Choroid plexus epithelial cell (primary cell): ENCODE measurements at regions not wholly inside any gene's neighbourhood (a gene's known extent, or its start where the extent isn't known, plus 50 kb on each side); places are given as distances from the start of the nearest gene placed in this dataset.
A peak's percentile ranks its signal among the peaks of the same experiment; 100 is the strongest.

Experiments
- DNase-seq: peaks from one replicate; pipeline ENCODE4 v3.0.0-alpha.2; 2010; ENCODE audit warnings: low read depth
- H3K4me3 ChIP-seq: 2 replicates; pipeline ENCODE4 v1.5.1; 2011; ENCODE audit warnings: low read depth, mild to moderate bottlenecking, control low read depth, low read length, moderate library complexity
- TF ChIP-seq, protein P1 (sequence below): conservative IDR thresholded peaks from 2 replicates; pipeline ENCODE4 v1.5.1; 2011; ENCODE audit warnings: low read depth, mild to moderate bottlenecking, control low read depth, inconsistent platforms, low read length, moderate library complexity

DNA sequence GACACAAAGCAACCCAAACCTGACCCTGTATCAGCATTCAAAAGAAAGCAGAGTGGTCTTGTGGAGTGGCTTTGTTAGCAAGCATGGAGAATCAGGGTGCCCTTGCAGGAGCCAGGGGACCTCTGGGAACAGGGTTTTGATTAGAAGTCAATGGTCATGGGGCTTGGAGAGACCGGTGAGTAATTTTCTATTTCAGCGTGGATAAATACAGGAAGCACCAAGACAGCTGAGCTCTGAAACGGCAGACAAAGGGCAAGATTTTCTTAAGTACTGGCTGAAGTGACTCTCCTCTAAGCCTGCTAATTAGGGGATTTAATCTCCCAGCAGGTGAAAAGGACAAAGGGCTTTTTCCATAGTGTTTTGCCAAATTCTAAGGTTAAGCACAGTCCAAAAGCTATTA is 78.0 kb upstream of the GAREM1 start:
- TF ChIP-seq, protein P1, sequence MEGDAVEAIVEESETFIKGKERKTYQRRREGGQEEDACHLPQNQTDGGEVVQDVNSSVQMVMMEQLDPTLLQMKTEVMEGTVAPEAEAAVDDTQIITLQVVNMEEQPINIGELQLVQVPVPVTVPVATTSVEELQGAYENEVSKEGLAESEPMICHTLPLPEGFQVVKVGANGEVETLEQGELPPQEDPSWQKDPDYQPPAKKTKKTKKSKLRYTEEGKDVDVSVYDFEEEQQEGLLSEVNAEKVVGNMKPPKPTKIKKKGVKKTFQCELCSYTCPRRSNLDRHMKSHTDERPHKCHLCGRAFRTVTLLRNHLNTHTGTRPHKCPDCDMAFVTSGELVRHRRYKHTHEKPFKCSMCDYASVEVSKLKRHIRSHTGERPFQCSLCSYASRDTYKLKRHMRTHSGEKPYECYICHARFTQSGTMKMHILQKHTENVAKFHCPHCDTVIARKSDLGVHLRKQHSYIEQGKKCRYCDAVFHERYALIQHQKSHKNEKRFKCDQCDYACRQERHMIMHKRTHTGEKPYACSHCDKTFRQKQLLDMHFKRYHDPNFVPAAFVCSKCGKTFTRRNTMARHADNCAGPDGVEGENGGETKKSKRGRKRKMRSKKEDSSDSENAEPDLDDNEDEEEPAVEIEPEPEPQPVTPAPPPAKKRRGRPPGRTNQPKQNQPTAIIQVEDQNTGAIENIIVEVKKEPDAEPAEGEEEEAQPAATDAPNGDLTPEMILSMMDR: no peak
- peak; percentile 29 for DNase-seq
- no peak overlapping the region for H3K4me3 ChIP-seq

DNA sequence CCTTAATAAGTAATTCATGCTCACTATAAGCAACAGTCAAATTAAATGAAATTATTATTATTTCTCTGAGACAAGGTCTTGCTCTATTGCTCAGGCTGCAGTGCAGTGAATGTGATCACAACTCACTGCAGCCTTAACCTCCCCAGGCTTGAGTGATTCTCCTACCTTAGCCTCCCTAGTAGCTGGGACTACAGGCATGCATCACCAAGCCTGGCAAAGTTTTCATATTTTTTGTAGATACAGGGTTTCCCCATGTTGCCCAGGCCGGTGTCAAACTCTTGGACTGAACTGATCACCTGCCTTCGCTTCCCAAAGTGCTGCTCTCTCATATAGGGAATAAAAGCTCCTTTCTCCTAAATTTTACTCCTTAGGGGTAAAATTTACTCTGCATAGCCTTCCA is 74.9 kb upstream of the GAREM1 start:
- H3K4me3 ChIP-seq: no peak overlapping the region
- TF ChIP-seq, protein P1: no peak
- no peak for DNase-seq

DNA sequence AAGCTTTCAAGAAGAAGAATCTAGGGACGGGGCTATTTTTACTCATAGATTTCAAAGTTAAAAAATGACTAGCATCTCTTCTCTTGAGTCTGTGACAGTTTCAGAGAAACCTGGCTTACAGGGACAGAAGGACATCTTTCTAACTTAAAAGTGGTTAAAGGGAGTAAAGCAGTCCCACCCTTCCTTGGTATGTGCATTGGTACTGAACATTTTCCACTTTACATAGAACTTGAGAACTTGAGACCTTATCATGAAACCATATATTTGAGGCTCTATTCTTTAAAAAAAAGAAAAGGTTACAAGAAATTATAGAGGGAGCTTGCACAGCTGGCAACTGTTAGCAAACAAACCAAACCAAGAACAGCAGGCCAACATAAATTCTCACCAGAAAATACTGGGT is 73.4 kb upstream of the GAREM1 start:
- no peak overlapping the region for H3K4me3 ChIP-seq
- no peak for DNase-seq
- TF ChIP-seq, protein P1: no peak

DNA sequence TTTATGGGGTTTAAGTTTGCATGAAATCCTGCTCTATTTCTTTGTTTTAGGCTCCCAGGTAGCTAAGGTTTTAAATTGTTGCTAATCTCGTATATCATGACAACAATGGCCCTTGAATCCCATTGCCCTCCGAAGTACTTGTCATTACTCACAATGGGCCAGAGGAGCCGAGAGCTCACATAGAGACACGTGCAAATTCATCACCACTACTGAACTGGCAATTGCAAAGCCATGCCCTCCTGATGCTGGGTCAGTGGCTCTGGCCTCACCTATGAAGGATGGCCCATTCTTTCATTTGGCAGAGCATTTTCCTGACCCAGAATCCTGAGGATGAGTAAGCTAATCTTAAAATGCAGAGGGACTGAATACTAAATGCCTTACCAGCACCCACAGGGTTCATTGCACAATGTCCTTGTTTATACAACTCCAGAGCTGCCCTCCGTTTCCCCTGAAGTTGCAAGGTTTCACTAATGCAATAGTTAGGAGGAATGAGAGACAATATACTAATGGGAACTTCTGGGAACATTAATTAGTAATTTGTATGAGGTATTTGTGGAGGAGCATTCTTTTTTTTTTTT is 71.6 kb upstream of the GAREM1 start:
- no peak overlapping the region for H3K4me3 ChIP-seq
- peak; percentile 79 for DNase-seq
- TF ChIP-seq, protein P1: no peak

DNA sequence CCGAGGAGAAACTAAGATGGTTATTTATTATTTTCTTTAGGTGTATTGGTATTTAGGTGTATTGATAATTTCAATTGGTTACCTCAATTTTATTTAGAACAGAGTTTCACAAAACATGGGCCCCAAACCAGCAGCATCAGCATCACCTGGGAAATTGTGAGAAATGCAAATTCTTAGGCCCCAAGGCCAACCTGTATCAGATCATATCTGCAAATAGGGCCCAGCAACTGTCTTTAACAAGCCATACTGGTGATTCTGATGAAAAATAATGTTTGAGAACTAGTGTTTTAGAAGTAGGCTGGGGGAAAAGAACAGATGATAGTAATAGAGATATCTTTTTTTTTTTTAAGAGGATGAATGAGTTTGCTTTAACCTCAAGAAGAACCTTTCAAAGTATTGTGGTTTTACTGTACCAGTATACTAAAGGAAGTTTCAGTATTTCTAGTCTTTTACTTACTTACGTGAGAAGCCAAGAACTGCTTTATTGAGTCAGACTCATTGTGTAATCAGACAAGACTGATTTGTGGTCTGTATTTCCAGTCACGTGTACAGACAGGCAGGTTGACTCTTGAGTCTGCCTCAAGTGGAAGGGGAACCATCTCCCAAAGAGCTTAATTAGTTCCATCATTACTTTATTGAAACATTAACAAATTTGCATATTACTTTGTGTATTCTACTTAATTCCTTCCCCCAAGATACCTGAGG is 60.4 kb upstream of the GAREM1 start:
- DNase-seq: peak; percentile 69
- TF ChIP-seq, protein P1: no peak
- H3K4me3 ChIP-seq: no peak overlapping the region

DNA sequence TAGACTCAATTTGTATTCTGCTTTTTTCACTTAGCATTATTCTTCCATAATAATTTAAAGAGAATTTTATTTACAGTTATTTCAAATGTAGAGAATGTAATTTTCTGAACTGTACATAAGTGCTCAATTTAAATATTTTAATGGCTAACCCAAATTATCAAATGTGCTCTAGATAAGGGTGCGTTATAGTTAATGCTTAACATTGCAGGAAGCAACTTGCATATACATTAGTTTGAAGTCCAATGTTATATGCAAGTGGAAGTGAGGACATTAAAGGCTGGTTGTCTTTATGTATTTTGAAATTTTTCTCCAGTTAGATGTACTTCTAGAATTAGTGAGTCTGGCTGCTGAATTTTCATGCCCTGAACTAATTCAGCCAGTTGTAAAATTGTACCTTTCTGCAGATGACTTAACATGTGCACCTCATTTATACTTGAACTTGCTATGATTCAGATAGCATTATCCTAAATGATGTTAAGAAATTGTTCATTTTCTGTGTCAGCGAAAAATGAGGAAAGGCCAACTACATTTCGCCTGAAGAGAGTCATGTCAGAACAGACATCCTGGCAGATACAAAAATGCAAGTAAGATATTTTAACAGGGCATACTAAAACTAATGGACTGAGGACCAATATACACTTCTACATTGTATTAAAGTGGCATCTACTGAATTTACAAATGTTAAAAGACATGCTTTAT is 59.2 kb upstream of the GAREM1 start:
- no peak overlapping the region for H3K4me3 ChIP-seq
- no peak for DNase-seq
- TF ChIP-seq, protein P1: no peak
